ENCODE measurements at regions not wholly inside any gene's neighbourhood (a gene's known extent, or its start where the extent isn't known, plus 50 kb on each side); places are given as distances from the start of the nearest gene placed in this dataset.

DNA sequence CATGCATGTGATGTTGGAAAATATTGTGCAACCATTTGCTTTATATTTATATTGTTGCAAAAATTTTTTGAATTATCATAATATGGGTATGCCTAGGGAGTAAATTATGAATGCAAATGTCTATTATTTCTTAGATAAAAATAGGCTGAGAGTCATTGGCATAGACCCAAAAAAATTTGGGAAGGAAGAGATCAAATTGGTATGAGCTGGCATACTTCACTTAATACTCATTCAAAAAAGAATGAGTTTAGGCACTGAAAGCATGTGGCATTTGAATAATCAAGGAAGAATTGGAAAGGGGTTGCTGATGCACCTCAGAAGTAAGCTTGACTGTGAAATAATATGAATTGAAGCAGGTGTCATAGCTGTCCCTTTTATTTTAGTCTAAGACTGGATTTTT is 764.0 kb upstream of the DPPA4 start:
- TF ChIP-seq POLR2A (IDR thresholded peaks at IDR 0.05) (no peak), CTCF (IDR thresholded peaks at IDR 0.05) (no peak)

Measured in uterus (tissue), 2 donors.